Natural killer cell treated with Interleukin-12 subunit alpha and Interleukin-12 subunit beta and Interleukin-15 and Interleukin-18, amount 100 ng/mL, for 72 hours (primary cell): ENCODE measurements at regions not wholly inside any gene's neighbourhood (a gene's known extent, or its start where the extent isn't known, plus 50 kb on each side); places are given as distances from the start of the nearest gene placed in this dataset.

Experiments
- ATAC-seq, 2 donors: fragments of 150-1000 bp; cut with Tn5 transposase in 1 of 2; sonication (Bioruptor Pico), chemical (Tn5 transposase) in 1 of 2; 2 replicates each; pipeline ENCODE4 v1.10.0; 2021
- DNase-seq: peaks from one replicate; pipeline ENCODE4 v3.0.0; 2022; ENCODE audit warnings: low spot score
- H3K27ac Mint-ChIP-seq, 2 donors: 1 replicate in 1 of 2; 2 replicates in 1 of 2; pipeline ENCODE4 v1.8.0; 2022; ENCODE audit warnings: mixed read lengths in 2 of 2, mild to moderate bottlenecking in 1 of 2, moderate library complexity in 1 of 2
- H3K27me3 Mint-ChIP-seq, 2 donors: 1 replicate in 1 of 2; 2 replicates in 1 of 2; pipeline ENCODE4 v1.8.0; 2022; ENCODE audit warnings: mixed read lengths in 2 of 2
- H3K36me3 Mint-ChIP-seq: one replicate; pipeline ENCODE4 v1.8.0; 2022; ENCODE audit warnings: mixed read lengths
- H3K4me1 Mint-ChIP-seq, 2 donors: 1 replicate in 1 of 2; 2 replicates in 1 of 2; pipeline ENCODE4 v1.8.0; 2022; ENCODE audit warnings: low read depth in 2 of 2, mixed read lengths in 2 of 2, mild to moderate bottlenecking in 1 of 2
- H3K4me3 Mint-ChIP-seq: one replicate; pipeline ENCODE4 v1.8.0; 2022; ENCODE audit warnings: mixed read lengths
- H3K9me3 Mint-ChIP-seq: 2 replicates; pipeline ENCODE4 v1.8.0; 2022; ENCODE audit warnings: mixed read lengths

DNA sequence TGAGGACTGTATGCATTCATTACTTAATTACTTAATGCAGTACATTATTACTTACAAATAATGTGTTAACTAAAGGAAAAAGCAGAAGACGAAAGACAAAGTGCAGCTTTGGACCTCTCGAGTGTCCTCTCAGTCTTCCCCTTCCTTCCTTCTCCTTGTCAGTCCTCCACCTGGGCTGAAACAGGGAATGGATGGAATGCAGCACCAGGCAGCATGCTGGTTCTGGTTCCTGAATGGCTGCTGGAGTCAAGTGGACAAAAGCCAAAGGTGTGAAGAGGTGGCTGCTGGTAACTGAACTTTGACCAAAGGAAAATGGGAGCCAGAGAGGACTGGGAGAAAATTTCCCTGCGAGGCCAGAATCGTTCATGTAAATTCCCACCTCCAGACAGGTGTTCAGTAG, 179.5 kb downstream of the GPAM start:
- Mint-ChIP-seq H3K27me3 (peaks cover 0 to 15% of the 10 kb centered on the region in 2 donors), H3K36me3 (no peaks in the 10 kb centered on the region), H3K27ac (no peak overlapping the region), H3K4me3 (no peak overlapping the region), H3K4me1 (no peaks in the 10 kb centered on the region), H3K9me3 (peaks cover 3% of the 10 kb centered on the region)
- ATAC-seq = no peak
- no peak for DNase-seq

DNA sequence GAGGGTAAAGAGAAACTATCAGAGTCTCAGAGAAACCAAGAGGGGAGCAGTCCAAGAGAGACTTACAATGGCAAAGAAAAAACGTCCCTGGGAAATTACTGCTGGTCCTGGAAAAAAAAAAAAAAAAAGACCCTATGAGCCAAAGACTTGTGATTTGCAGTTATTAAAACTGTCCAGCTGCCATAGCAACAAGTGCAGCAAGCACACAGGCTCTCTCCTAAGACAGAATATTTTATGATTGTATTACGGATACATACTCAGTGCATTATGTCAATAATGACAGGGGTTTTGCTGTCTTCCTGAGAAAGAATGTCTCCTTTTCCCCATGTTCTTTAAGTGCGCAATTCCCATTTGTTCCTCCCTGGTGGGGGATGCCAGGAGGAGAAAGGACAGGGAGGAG, 178.5 kb downstream of the GPAM start:
- Mint-ChIP-seq H3K36me3 (no peaks in the 10 kb centered on the region), H3K27ac (no peak overlapping the region), H3K27me3 (peaks cover 0 to 8% of the 10 kb centered on the region in 2 donors), H3K4me1 (no peaks in the 10 kb centered on the region), H3K4me3 (no peak overlapping the region), H3K9me3 (peaks cover 3% of the 10 kb centered on the region)
- DNase-seq (no peak), ATAC-seq (no peak)

DNA sequence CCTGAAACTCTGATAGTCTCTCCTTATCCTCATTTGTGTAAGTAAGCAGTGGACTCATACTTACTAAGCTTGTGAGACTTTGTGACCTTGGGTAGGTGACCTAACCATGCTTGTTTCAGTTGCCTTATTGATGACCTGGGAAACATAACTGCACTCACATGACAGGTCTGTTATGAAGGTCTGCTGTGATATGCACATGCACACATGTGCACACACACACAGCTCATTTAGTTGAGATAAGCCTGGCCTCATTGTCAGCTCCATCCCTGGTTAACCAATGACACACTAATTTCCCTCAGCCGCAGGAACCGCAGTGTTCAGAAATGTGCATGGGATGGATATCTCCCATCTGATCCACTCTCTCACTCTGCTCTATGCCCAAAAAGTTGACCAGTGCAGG, 177.2 kb downstream of the GPAM start:
- no peak overlapping the region for H3K27ac Mint-ChIP-seq
- H3K4me1 Mint-ChIP-seq = no peaks in the 10 kb centered on the region
- peaks cover under 1% of the 10 kb centered on the region for H3K9me3 Mint-ChIP-seq
- peaks cover 0 to 8% of the 10 kb centered on the region in 2 donors for H3K27me3 Mint-ChIP-seq
- no peaks in the 10 kb centered on the region for H3K36me3 Mint-ChIP-seq
- DNase-seq (no peak), ATAC-seq (no peak)
- no peak overlapping the region for H3K4me3 Mint-ChIP-seq

DNA sequence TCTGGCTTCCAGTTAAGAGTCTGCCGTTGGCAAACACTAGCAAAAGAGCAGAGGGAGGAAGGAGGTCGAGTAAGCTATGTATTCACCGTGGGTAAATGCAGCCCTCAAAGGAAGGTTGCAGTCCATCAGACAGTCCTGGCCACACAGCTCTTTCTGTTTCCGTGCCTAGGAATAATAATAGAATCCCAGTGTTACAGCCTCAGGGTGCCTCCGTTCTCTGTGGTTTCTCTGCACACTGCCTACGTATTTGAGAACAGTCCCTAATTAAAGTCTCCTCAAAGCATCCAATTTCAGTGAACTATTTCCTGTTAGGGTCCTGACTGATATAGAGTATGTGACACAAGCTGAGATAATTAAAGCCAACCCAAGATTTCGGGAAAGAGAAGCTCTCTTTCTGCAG, 176.7 kb downstream of the GPAM start:
- Mint-ChIP-seq H3K27ac (no peak overlapping the region), H3K36me3 (no peaks in the 10 kb centered on the region), H3K27me3 (peaks cover 0 to 8% of the 10 kb centered on the region in 2 donors), H3K4me1 (no peaks in the 10 kb centered on the region), H3K4me3 (no peak overlapping the region), H3K9me3 (no peaks in the 10 kb centered on the region)
- DNase-seq (no peak), ATAC-seq (no peak)

DNA sequence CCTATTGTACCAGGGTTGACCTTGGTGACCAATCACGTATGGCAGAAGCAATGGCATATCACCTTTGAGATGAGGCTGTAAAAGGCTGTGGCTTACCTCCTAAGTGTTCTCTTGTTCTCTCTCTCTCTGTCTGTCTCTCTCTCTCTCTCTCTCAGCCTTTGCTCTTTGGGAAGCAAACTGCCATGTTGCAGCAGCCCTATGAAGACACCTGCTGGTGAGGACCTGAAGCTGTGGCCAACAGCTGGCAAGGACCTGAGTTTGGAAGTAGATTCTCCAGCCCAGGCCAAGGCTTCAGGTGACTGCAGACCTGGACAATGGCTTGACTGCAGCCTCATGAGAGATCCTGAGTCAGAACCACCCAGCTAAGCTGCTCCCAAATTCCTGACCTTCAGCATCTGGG, 161.4 kb downstream of the GPAM start:
- Mint-ChIP-seq H3K36me3 (no peaks in the 10 kb centered on the region), H3K4me3 (no peak overlapping the region), H3K4me1 (no peaks in the 10 kb centered on the region), H3K27me3 (no peaks in the 10 kb centered on the region), H3K9me3 (no peaks in the 10 kb centered on the region), H3K27ac (no peak overlapping the region)
- DNase-seq (no peak), ATAC-seq (no peak)

DNA sequence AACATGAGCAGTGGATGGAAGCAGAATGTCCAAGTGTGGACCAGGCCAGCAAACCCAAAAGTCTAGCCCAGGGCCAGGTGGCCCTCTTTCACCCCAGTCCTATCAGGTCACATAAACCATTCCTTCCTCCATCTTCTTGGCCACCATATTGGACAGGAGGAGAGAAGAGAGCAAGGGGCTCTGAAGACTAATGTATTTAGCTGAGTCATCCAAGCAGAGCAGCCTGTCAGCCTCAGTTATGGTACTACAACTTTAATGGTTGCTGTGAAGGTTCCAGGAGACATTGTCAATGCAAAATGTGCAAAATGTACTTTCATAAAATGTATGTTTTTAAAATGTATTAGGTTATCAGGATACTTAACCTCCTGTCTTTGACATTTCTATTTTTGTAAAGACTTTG, 159.5 kb downstream of the GPAM start:
- DNase-seq (no peak), ATAC-seq (no peak)
- no peaks in the 10 kb centered on the region for H3K27me3 Mint-ChIP-seq
- H3K4me1 Mint-ChIP-seq = no peaks in the 10 kb centered on the region
- no peak overlapping the region for H3K4me3 Mint-ChIP-seq
- peaks cover 1% of the 10 kb centered on the region for H3K9me3 Mint-ChIP-seq
- no peak overlapping the region for H3K27ac Mint-ChIP-seq
- no peaks in the 10 kb centered on the region for H3K36me3 Mint-ChIP-seq

DNA sequence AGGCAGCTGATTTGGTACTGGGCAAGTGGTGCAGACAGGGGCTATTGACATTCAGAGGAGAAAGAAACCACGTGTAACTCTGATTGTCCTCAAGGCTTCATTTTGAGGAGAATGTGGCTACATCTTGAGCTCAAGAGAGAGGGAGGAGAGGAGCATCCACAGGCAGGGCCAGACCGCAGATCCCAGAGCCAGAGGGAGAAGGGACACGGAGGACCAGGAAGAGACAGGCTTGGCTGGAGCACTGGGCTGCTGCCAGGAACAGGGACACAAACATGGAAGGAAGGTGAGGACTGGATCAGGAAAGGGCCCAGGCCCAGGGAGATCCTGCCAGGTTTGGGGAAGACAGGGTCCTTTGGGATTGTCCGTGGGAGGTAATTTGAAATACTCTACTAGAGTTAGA, 158.3 kb downstream of the GPAM start:
- no peak for ATAC-seq
- H3K4me1 Mint-ChIP-seq = no peaks in the 10 kb centered on the region
- peaks cover 2% of the 10 kb centered on the region for H3K9me3 Mint-ChIP-seq
- no peaks in the 10 kb centered on the region for H3K27me3 Mint-ChIP-seq
- no peaks in the 10 kb centered on the region for H3K36me3 Mint-ChIP-seq
- DNase-seq = no peak
- no peak overlapping the region for H3K27ac Mint-ChIP-seq
- H3K4me3 Mint-ChIP-seq = no peak overlapping the region

DNA sequence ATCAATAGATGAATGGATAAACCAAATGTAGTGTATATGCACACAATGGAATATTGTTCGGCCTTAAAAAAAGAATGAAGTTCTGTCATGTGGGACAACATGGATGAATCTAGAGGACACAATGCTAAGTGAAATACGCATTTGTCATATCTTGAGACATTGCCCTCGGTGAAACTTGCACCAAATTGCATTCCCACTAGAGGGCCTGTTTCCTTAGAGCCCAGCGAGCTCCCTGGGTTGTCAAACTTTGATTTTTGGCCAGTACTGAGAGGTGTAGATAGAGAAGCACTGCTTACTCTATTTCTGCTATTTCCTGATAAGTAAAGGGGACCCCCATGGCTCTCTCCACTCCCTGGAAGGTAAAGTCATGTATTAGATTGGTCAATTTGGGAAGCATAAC, 157.1 kb downstream of the GPAM start:
- no peaks in the 10 kb centered on the region for H3K27me3 Mint-ChIP-seq

DNA sequence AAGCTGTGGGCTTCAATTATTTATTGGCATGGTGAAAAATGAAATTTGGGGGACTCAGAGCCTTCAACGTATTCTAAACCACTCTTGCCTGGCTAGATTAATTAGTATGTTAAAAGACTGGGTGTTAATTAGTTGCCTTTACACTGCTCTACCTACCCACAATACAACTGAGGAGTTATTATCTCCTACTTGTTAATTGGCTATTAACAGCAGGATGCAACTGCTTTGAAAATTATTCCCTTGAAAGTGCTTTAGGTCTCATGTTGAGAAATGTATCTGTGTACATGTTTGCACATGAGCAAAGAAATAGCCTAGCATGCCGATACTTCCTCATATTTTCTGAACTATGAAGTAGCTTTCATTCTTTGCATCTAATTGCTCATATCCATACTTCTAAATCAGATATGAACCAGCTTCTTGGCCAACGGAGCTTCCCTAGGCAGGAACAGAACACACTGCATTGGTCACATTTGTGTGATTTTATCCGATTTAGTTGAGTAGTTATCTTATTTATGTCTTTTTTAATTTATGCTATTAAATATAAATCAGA, 155.8 kb downstream of the GPAM start:
- H3K27me3 Mint-ChIP-seq = no peaks in the 10 kb centered on the region
- H3K9me3 Mint-ChIP-seq = peaks cover 2% of the 10 kb centered on the region
- no peak overlapping the region for H3K27ac Mint-ChIP-seq
- H3K4me3 Mint-ChIP-seq = no peak overlapping the region
- no peaks in the 10 kb centered on the region for H3K4me1 Mint-ChIP-seq
- DNase-seq (no peak), ATAC-seq (no peak)
- no peaks in the 10 kb centered on the region for H3K36me3 Mint-ChIP-seq

More for the DNA sequence above, 157.1 kb downstream of the GPAM start:
- H3K36me3 Mint-ChIP-seq = no peaks in the 10 kb centered on the region
- H3K4me3 Mint-ChIP-seq = no peak overlapping the region
- DNase-seq (no peak), ATAC-seq (no peak)
- H3K4me1 Mint-ChIP-seq = no peaks in the 10 kb centered on the region
- peaks cover 2% of the 10 kb centered on the region for H3K9me3 Mint-ChIP-seq
- H3K27ac Mint-ChIP-seq = no peak overlapping the region

DNA sequence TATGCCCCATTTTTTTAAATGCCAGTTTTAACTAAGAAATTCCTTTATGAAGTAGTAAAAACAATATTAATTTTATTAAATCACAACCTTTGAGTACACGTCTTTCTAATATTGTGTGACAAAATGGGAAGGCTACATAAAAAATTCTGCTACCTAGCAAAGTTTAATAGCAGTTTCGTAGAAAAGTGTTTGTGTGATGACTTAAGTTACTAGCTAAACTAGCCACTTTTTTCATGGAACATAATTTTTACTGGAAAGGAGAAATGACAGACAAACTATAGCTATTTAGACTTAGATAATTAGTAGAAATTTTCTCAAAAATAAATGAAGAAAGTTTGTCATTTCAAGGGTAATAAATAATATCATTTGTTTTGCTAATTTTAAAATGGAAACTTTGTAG, 153.1 kb downstream of the GPAM start:
- ATAC-seq (no peak), DNase-seq (no peak)
- Mint-ChIP-seq H3K9me3 (peaks cover 2% of the 10 kb centered on the region), H3K27me3 (no peaks in the 10 kb centered on the region), H3K36me3 (no peaks in the 10 kb centered on the region), H3K4me3 (no peak overlapping the region), H3K27ac (no peak overlapping the region), H3K4me1 (no peaks in the 10 kb centered on the region)

DNA sequence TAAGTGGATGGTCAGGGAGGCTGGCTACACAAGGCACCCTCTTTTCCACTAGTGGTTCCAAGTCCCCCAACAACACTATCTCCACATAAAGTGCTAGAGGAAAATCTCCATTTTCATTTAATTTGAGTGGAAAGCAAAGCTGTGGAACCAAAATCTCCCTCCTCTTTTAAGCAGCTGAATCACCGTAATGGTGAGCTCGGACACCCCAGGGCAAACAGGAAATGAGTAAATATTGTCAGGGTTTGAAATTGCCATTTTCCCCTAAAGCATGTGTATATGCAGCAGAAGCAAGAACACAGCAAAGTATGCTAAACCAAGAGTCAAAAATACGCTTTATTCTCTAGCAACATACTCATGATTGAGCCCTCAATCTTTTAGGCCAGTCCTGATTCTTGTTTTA, 143.7 kb downstream of the GPAM start:
- no peak for DNase-seq
- Mint-ChIP-seq H3K4me3 (no peak overlapping the region), H3K27me3 (no peaks in the 10 kb centered on the region), H3K36me3 (no peaks in the 10 kb centered on the region), H3K9me3 (peaks cover 12% of the 10 kb centered on the region), H3K27ac (no peak overlapping the region), H3K4me1 (no peaks in the 10 kb centered on the region)
- ATAC-seq = no peak

DNA sequence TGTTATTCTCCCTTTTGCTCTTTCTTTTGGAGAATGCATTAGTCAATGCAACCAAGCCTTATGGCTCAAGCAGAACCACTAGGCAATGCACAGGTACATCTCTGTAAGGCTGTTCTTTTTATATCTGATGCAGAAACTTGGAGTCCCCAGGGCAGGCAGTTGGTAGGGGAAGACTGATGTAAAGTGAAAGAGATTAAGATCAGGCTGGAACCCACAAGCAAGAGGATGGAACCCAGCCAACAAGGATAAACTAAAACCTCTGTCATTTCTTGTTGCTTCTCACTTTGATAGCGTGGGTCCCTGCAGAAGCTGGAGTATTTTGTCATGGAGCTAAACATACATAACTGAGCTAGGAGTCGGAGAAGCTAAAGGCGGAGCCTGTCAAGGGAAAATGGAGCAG, 142.9 kb downstream of the GPAM start:
- Mint-ChIP-seq H3K4me1 (no peaks in the 10 kb centered on the region), H3K27ac (no peak overlapping the region), H3K27me3 (no peaks in the 10 kb centered on the region), H3K9me3 (peaks cover 12% of the 10 kb centered on the region), H3K4me3 (no peak overlapping the region), H3K36me3 (no peaks in the 10 kb centered on the region)
- ATAC-seq = no peak
- no peak for DNase-seq

DNA sequence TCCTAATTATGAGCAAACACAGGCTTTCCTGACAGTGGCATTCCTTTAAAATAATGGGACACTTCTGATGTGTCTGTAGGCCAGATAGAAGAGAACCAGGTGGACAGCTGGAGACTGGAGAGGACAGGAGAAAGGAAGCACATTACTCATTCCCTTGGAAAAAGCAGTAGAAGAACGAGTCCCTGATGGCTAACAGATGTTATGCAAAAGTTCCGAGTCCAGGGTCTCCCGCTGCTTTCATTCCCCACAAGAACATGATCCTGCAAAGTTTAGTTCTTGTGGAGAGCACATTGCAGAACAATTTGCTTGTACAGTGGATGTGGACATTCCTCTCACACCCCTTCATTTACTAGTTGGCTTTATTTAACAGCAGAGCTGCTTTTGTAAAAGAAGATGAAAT, 137.6 kb downstream of the GPAM start:
- Mint-ChIP-seq H3K9me3 (peaks cover 5% of the 10 kb centered on the region), H3K36me3 (no peaks in the 10 kb centered on the region), H3K27me3 (peaks cover 0 to 6% of the 10 kb centered on the region in 2 donors), H3K4me1 (no peaks in the 10 kb centered on the region), H3K4me3 (no peak overlapping the region), H3K27ac (no peak overlapping the region)
- DNase-seq (no peak), ATAC-seq (no peak)

DNA sequence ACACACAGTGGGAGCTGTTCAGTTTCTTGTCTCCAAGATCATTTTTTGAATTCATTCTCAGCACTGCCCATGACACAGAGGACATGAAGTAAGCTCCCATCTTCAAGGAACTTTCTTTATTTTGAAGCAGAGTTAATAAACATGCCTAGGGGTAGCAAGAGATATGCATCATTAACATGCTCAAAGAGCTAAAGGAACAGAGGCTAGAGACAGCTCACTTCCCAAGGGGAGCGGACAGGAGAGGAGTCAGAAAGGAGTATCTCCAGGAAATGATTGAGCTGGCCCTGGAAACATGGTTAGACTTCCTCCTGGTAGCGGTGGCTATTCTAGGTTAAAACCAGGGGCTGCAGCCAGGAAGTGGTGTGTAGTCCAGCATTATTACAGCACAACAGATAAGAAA, 135.9 kb downstream of the GPAM start:
- no peaks in the 10 kb centered on the region for H3K4me1 Mint-ChIP-seq
- H3K27ac Mint-ChIP-seq = no peak overlapping the region
- DNase-seq = no peak
- ATAC-seq = no peak
- H3K27me3 Mint-ChIP-seq = peaks cover 0 to 6% of the 10 kb centered on the region in 2 donors
- H3K9me3 Mint-ChIP-seq = no peaks in the 10 kb centered on the region
- no peaks in the 10 kb centered on the region for H3K36me3 Mint-ChIP-seq
- no peak overlapping the region for H3K4me3 Mint-ChIP-seq

DNA sequence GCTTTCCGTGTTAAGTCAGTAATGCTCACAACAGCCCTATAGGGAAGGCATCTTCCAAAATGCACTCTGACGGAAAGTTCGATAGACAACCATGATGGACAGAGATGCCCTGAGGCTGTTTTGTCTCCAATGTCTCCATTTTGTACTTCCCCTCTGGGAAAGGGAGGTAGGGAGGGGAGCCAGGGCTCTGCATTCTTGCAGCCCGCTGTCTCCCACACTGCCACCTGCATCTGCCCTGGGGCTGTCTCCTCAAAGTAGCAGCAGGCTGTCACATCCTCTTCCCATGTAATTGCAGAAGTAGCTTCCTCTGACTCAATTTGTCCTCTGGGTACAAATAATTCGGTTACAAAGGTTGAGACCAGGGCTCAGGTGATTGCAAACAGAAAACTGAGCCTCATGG, 131.4 kb downstream of the GPAM start:
- no peak for ATAC-seq
- H3K27me3 Mint-ChIP-seq = peaks cover 0 to 4% of the 10 kb centered on the region in 2 donors
- DNase-seq = no peak
- no peaks in the 10 kb centered on the region for H3K36me3 Mint-ChIP-seq
- H3K4me3 Mint-ChIP-seq = no peak overlapping the region
- no peaks in the 10 kb centered on the region for H3K9me3 Mint-ChIP-seq
- H3K27ac Mint-ChIP-seq = no peak overlapping the region
- no peaks in the 10 kb centered on the region for H3K4me1 Mint-ChIP-seq
